ENCODE measurements at regions not wholly inside any gene's neighbourhood (a gene's known extent, or its start where the extent isn't known, plus 50 kb on each side); places are given as distances from the start of the nearest gene placed in this dataset.

- Histone ChIP-seq H3K36me3 (ENCODE audit: control insufficient read depth, insufficient read depth, low read length) (no peaks in the 10 kb centered on the region), H3K27ac (ENCODE audit: low read depth, low read length) (no peak overlapping the region), H3K9ac (ENCODE audit: low read depth, low read length) (no peak overlapping the region), H3K9me3 (ENCODE audit: control insufficient read depth, insufficient read depth, low read length) (no peaks in the 10 kb centered on the region), H3K4me3 (ENCODE audit: low read depth, low read length) (no peak overlapping the region), H3K4me1 (ENCODE audit: control insufficient read depth, insufficient read depth, low read length) (no peaks in the 10 kb centered on the region), H3K27me3 (ENCODE audit: control insufficient read depth, insufficient read depth, low read length) (no peaks in the 10 kb centered on the region)
Observed at GRCh38 chr3:5841599-5841998, 654.1 kb downstream of the EDEM1 start.

GRCh38 chr3:5846261-5846660 lies 658.8 kb downstream of the EDEM1 start:
- Histone ChIP-seq H3K27me3 (ENCODE audit: control insufficient read depth, insufficient read depth, low read length) (no peaks in the 10 kb centered on the region), H3K4me1 (ENCODE audit: control insufficient read depth, insufficient read depth, low read length) (no peaks in the 10 kb centered on the region), H3K36me3 (ENCODE audit: control insufficient read depth, insufficient read depth, low read length) (no peaks in the 10 kb centered on the region), H3K4me3 (ENCODE audit: low read depth, low read length) (no peak overlapping the region), H3K9ac (ENCODE audit: low read depth, low read length) (no peak overlapping the region), H3K27ac (ENCODE audit: low read depth, low read length) (no peak overlapping the region), H3K9me3 (ENCODE audit: control insufficient read depth, insufficient read depth, low read length) (no peaks in the 10 kb centered on the region)

GRCh38 chr3:5861151-5861550 lies 673.6 kb downstream of the EDEM1 start:
- Histone ChIP-seq H3K27ac (ENCODE audit: low read depth, low read length) (no peak overlapping the region), H3K9ac (ENCODE audit: low read depth, low read length) (no peak overlapping the region), H3K36me3 (ENCODE audit: control insufficient read depth, insufficient read depth, low read length) (no peaks in the 10 kb centered on the region), H3K9me3 (ENCODE audit: control insufficient read depth, insufficient read depth, low read length) (no peaks in the 10 kb centered on the region), H3K4me3 (ENCODE audit: low read depth, low read length) (no peak overlapping the region), H3K4me1 (ENCODE audit: control insufficient read depth, insufficient read depth, low read length) (no peaks in the 10 kb centered on the region), H3K27me3 (ENCODE audit: control insufficient read depth, insufficient read depth, low read length) (no peaks in the 10 kb centered on the region)

GRCh38 chr3:5874931-5875341 lies 687.4 kb downstream of the EDEM1 start:
- Histone ChIP-seq H3K4me1 (ENCODE audit: control insufficient read depth, insufficient read depth, low read length) (no peaks in the 10 kb centered on the region), H3K36me3 (ENCODE audit: control insufficient read depth, insufficient read depth, low read length) (no peaks in the 10 kb centered on the region), H3K27me3 (ENCODE audit: control insufficient read depth, insufficient read depth, low read length) (no peaks in the 10 kb centered on the region), H3K9ac (ENCODE audit: low read depth, low read length) (no peak overlapping the region), H3K27ac (ENCODE audit: low read depth, low read length) (no peak overlapping the region), H3K4me3 (ENCODE audit: low read depth, low read length) (no peak overlapping the region), H3K9me3 (ENCODE audit: control insufficient read depth, insufficient read depth, low read length) (no peaks in the 10 kb centered on the region)

- no peaks in the 10 kb centered on the region for H3K4me1 ChIP-seq (ENCODE audit: control insufficient read depth, insufficient read depth, low read length)
- no peak overlapping the region for H3K27ac ChIP-seq (ENCODE audit: low read depth, low read length)
- no peak overlapping the region for H3K9ac ChIP-seq (ENCODE audit: low read depth, low read length)
- no peaks in the 10 kb centered on the region for H3K27me3 ChIP-seq (ENCODE audit: control insufficient read depth, insufficient read depth, low read length)
- H3K4me3 ChIP-seq (ENCODE audit: low read depth, low read length), result no peak overlapping the region
- no peaks in the 10 kb centered on the region for H3K9me3 ChIP-seq (ENCODE audit: control insufficient read depth, insufficient read depth, low read length)
- H3K36me3 ChIP-seq (ENCODE audit: control insufficient read depth, insufficient read depth, low read length), result no peaks in the 10 kb centered on the region
Observed at GRCh38 chr3:5888851-5889250, 701.3 kb downstream of the EDEM1 start.

- Histone ChIP-seq H3K27ac (ENCODE audit: low read depth, low read length) (no peak overlapping the region), H3K27me3 (ENCODE audit: control insufficient read depth, insufficient read depth, low read length) (no peaks in the 10 kb centered on the region), H3K9ac (ENCODE audit: low read depth, low read length) (no peak overlapping the region), H3K4me1 (ENCODE audit: control insufficient read depth, insufficient read depth, low read length) (no peaks in the 10 kb centered on the region), H3K36me3 (ENCODE audit: control insufficient read depth, insufficient read depth, low read length) (no peaks in the 10 kb centered on the region), H3K4me3 (ENCODE audit: low read depth, low read length) (no peak overlapping the region), H3K9me3 (ENCODE audit: control insufficient read depth, insufficient read depth, low read length) (no peaks in the 10 kb centered on the region)
Observed at GRCh38 chr3:5889374-5889773, 701.9 kb downstream of the EDEM1 start.

GRCh38 chr3:5891711-5892110 lies 704.2 kb downstream of the EDEM1 start:
- H3K27me3 ChIP-seq (ENCODE audit: control insufficient read depth, insufficient read depth, low read length), result no peaks in the 10 kb centered on the region
- H3K4me1 ChIP-seq (ENCODE audit: control insufficient read depth, insufficient read depth, low read length), result no peaks in the 10 kb centered on the region
- H3K4me3 ChIP-seq (ENCODE audit: low read depth, low read length), result no peak overlapping the region
- no peaks in the 10 kb centered on the region for H3K36me3 ChIP-seq (ENCODE audit: control insufficient read depth, insufficient read depth, low read length)
- H3K9ac ChIP-seq (ENCODE audit: low read depth, low read length), result no peak overlapping the region
- H3K9me3 ChIP-seq (ENCODE audit: control insufficient read depth, insufficient read depth, low read length), result no peaks in the 10 kb centered on the region
- no peak overlapping the region for H3K27ac ChIP-seq (ENCODE audit: low read depth, low read length)

GRCh38 chr3:5898106-5898505 lies 710.6 kb downstream of the EDEM1 start:
- Histone ChIP-seq H3K9ac (ENCODE audit: low read depth, low read length) (no peak overlapping the region), H3K27me3 (ENCODE audit: control insufficient read depth, insufficient read depth, low read length) (no peaks in the 10 kb centered on the region), H3K4me3 (ENCODE audit: low read depth, low read length) (no peak overlapping the region), H3K36me3 (ENCODE audit: control insufficient read depth, insufficient read depth, low read length) (no peaks in the 10 kb centered on the region), H3K9me3 (ENCODE audit: control insufficient read depth, insufficient read depth, low read length) (no peaks in the 10 kb centered on the region), H3K4me1 (ENCODE audit: control insufficient read depth, insufficient read depth, low read length) (no peaks in the 10 kb centered on the region), H3K27ac (ENCODE audit: low read depth, low read length) (no peak overlapping the region)

- H3K36me3 ChIP-seq (ENCODE audit: control insufficient read depth, insufficient read depth, low read length), result no peaks in the 10 kb centered on the region
- H3K4me3 ChIP-seq (ENCODE audit: low read depth, low read length), result no peak overlapping the region
- H3K4me1 ChIP-seq (ENCODE audit: control insufficient read depth, insufficient read depth, low read length), result no peaks in the 10 kb centered on the region
- H3K9ac ChIP-seq (ENCODE audit: low read depth, low read length), result no peak overlapping the region
- H3K27me3 ChIP-seq (ENCODE audit: control insufficient read depth, insufficient read depth, low read length), result no peaks in the 10 kb centered on the region
- H3K9me3 ChIP-seq (ENCODE audit: control insufficient read depth, insufficient read depth, low read length), result no peaks in the 10 kb centered on the region
- H3K27ac ChIP-seq (ENCODE audit: low read depth, low read length), result no peak overlapping the region
Observed at GRCh38 chr3:5899014-5899761, 711.7 kb downstream of the EDEM1 start.

- Histone ChIP-seq H3K9me3 (ENCODE audit: control insufficient read depth, insufficient read depth, low read length) (no peaks in the 10 kb centered on the region), H3K4me3 (ENCODE audit: low read depth, low read length) (no peak overlapping the region), H3K36me3 (ENCODE audit: control insufficient read depth, insufficient read depth, low read length) (no peaks in the 10 kb centered on the region), H3K27me3 (ENCODE audit: control insufficient read depth, insufficient read depth, low read length) (no peaks in the 10 kb centered on the region), H3K4me1 (ENCODE audit: control insufficient read depth, insufficient read depth, low read length) (no peaks in the 10 kb centered on the region), H3K9ac (ENCODE audit: low read depth, low read length) (no peak overlapping the region), H3K27ac (ENCODE audit: low read depth, low read length) (no peak overlapping the region)
Observed at GRCh38 chr3:5917932-5918331, 730.4 kb downstream of the EDEM1 start.

- Histone ChIP-seq H3K4me1 (ENCODE audit: control insufficient read depth, insufficient read depth, low read length) (no peaks in the 10 kb centered on the region), H3K36me3 (ENCODE audit: control insufficient read depth, insufficient read depth, low read length) (no peaks in the 10 kb centered on the region), H3K4me3 (ENCODE audit: low read depth, low read length) (no peak overlapping the region), H3K27ac (ENCODE audit: low read depth, low read length) (no peak overlapping the region), H3K27me3 (ENCODE audit: control insufficient read depth, insufficient read depth, low read length) (no peaks in the 10 kb centered on the region), H3K9ac (ENCODE audit: low read depth, low read length) (no peak overlapping the region), H3K9me3 (ENCODE audit: control insufficient read depth, insufficient read depth, low read length) (no peaks in the 10 kb centered on the region)
Observed at GRCh38 chr3:5918626-5919025, 731.1 kb downstream of the EDEM1 start.

All from HUES48 (cell line).